ENCODE measurements at regions not wholly inside any gene's neighbourhood (a gene's known extent, or its start where the extent isn't known, plus 50 kb on each side); places are given as distances from the start of the nearest gene placed in this dataset.

DNA sequence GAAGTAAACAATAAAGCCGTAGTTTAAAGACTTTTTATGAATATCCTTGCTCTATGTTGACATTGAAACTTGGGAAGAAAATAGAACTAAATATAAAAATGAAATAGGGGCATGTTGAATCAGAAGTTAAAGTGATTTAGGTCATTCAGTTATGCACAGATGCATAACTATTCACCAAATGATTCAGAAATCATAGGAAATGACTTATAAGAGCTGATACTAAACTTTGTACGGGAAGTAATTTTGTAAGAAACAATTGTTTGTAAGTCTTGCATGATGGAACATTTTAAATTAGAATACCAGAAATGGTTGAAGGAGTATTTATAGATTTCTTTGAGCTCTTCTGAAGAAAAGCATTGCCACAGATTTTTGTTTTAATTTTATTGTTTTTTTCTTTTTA is 246.5 kb downstream of the CPE start:
- DNase-seq (ENCODE audit: low read depth, low spot score) = no peak
- H3K4me3 ChIP-seq (ENCODE audit: low read depth, low read length) = no peak overlapping the region
- ChIA-PET CTCF (no interaction called here), POLR2A (no interaction called here)
- TF ChIP-seq, protein P1, sequence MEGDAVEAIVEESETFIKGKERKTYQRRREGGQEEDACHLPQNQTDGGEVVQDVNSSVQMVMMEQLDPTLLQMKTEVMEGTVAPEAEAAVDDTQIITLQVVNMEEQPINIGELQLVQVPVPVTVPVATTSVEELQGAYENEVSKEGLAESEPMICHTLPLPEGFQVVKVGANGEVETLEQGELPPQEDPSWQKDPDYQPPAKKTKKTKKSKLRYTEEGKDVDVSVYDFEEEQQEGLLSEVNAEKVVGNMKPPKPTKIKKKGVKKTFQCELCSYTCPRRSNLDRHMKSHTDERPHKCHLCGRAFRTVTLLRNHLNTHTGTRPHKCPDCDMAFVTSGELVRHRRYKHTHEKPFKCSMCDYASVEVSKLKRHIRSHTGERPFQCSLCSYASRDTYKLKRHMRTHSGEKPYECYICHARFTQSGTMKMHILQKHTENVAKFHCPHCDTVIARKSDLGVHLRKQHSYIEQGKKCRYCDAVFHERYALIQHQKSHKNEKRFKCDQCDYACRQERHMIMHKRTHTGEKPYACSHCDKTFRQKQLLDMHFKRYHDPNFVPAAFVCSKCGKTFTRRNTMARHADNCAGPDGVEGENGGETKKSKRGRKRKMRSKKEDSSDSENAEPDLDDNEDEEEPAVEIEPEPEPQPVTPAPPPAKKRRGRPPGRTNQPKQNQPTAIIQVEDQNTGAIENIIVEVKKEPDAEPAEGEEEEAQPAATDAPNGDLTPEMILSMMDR (IDR thresholded peaks at IDR 0.05; ENCODE audit: insufficient read depth, low read length, missing control alignments) = no peak

DNA sequence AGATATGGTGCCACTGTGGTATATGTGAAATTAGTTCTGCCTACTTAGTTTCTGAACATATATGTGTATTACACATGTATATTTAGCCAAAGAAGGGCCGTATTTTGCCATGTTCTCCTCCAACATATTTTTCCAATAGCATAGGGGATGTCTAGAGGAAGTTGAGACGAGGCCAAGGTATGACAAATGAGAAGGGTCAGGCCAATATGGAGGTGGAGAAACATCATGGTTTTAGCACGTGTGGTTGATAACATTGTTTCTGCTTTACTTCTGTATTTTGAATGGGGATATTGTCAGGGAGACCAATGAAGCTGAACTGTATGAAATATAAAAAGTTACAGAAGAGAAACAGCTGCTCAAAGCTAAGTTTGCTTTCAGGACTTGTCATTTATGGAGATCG is 246.7 kb upstream of the TLL1 start:
- DNase-seq (ENCODE audit: low read depth, low spot score) = no peak
- POLR2A ChIA-PET = no interaction called here
- TF ChIP-seq, protein P1 (IDR thresholded peaks at IDR 0.05; ENCODE audit: insufficient read depth, low read length, missing control alignments) = no peak

DNA sequence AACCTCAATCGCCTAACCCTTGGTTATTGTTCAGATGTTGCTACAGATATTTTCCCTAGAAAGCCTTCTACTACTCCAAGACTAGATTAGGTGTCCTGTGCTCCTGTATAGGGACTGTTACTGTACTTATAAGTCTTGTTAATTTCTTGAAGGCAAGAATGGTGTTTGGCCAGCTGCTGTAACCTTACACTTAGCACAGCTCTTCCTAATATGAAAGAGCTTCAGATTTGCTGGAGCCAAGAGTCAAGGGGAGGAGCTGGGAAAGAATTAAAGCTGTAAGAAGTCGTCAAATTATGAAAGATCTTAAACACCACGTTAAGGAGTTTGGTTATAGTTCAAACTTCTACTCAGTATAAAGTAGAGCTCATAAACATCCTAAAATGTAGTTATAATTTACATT is 245.9 kb upstream of the TLL1 start:
- ChIA-PET CTCF (no interaction called here), POLR2A (no interaction called here)
- no peak for DNase-seq (ENCODE audit: low read depth, low spot score)
- no peak overlapping the region for H3K4me3 ChIP-seq (ENCODE audit: low read depth, low read length)
- TF ChIP-seq, protein P1 (IDR thresholded peaks at IDR 0.05; ENCODE audit: insufficient read depth, low read length, missing control alignments) = no peak

More for the DNA sequence above, 246.7 kb upstream of the TLL1 start:
- no peak overlapping the region for H3K4me3 ChIP-seq (ENCODE audit: low read depth, low read length)
- CTCF ChIA-PET = no interaction called here

DNA sequence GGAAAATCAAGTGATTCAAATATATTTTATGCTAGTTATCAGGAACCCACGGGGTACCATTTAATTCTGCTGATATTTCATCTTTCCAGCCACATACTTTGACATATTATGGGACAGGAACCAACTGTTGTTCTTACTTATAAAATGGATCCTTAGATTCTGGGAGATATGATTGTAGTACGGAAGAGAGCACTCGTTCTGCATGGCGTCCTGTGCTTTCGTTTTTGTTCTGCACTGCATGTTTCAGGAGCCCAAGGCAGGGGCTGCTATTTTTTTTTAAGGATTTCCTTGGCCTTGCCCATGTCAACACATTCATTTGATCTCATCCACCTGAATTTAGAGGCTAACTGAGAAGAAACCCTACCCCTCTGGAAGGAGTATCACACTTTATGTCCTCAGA is 245.5 kb upstream of the TLL1 start:
- H3K4me3 ChIP-seq (ENCODE audit: low read depth, low read length) = no peak overlapping the region
- no peak for DNase-seq (ENCODE audit: low read depth, low spot score)
- ChIA-PET CTCF (no interaction called here), POLR2A (no interaction called here)
- TF ChIP-seq, protein P1 (IDR thresholded peaks at IDR 0.05; ENCODE audit: insufficient read depth, low read length, missing control alignments) = no peak

DNA sequence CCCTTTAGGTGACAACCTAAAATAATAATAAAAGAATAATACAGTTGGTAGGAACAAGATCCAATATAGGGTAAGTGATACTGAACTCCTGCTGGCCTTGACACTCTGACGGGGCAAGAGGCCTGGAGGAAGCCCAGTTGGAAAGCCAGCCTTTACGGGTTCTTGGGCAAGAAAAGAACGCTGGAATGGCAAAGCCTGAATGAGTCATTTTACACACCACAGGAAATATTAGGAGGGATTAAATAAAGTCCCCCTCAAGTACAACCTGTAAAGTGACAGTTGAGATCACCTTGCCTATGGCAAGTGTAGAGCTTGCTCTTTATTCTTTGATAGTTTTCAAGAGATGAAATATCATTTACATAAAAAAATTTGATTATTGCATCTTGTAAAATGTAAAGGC is 244.5 kb upstream of the TLL1 start:
- no peak for DNase-seq (ENCODE audit: low read depth, low spot score)
- TF ChIP-seq, protein P1 (IDR thresholded peaks at IDR 0.05; ENCODE audit: insufficient read depth, low read length, missing control alignments) = no peak
- no peak overlapping the region for H3K4me3 ChIP-seq (ENCODE audit: low read depth, low read length)
- CTCF ChIA-PET = no interaction called here
- POLR2A ChIA-PET = no interaction called here

DNA sequence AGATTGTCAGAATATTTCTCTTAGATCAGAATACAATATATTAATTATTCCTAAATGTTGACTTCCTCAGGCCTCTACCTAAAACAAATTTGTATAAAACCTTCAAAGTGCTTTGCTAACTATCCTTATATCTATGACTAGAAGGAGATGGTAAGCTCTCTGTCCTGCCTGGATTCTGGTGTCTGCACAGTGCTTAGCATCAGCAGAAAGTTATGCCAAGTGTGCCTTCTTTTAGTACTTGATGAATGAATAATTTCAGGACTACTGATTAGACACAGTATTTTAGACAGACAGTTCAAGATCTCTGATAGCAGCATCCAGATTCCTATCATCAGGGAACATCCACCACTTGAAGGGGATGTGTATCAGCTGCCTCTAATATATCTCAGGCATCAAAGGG is 242.4 kb upstream of the TLL1 start:
- POLR2A ChIA-PET = no interaction called here
- TF ChIP-seq, protein P1 (IDR thresholded peaks at IDR 0.05; ENCODE audit: insufficient read depth, low read length, missing control alignments) = no peak
- CTCF ChIA-PET = no interaction called here
- DNase-seq (ENCODE audit: low read depth, low spot score) = no peak
- no peak overlapping the region for H3K4me3 ChIP-seq (ENCODE audit: low read depth, low read length)
